GM23338 (cell line): ENCODE measurements at regions not wholly inside any gene's neighbourhood (a gene's known extent, or its start where the extent isn't known, plus 50 kb on each side); places are given as distances from the start of the nearest gene placed in this dataset.

Experiments used
- ATAC-seq: fragments of 200-7000 bp; cut with Tn5 transposase; 3 replicates; pipeline ENCODE4 v1.9.1; 2020
- DNase-seq: peaks from one replicate; pipeline ENCODE4 v3.0.0-alpha.2; 2015; ENCODE audit warnings: low spot score
- H2AFZ ChIP-seq: fragments of 200-600 bp; sonication (generic); 2 replicates; pipeline ENCODE4 v1.8.0; 2016; ENCODE audit warnings: antibody characterized with exemption, mild to moderate bottlenecking, moderate library complexity
- H3F3A ChIP-seq: fragments of 200-600 bp; sonication (generic); replicated peaks from 2 replicates; pipeline ENCODE4 v1.8.0; 2017; ENCODE audit warnings: antibody characterized with exemption, mixed run types, low read depth
- H3K27ac ChIP-seq: fragments of 200-600 bp; sonication (generic); 2 replicates; pipeline ENCODE4 v1.6.1; 2016; ENCODE audit warnings: low read depth
- H3K27me3 ChIP-seq: fragments of 200-600 bp; sonication (generic); 2 replicates; pipeline ENCODE4 v1.8.0; 2016; ENCODE audit warnings: mild to moderate bottlenecking, mixed run types, moderate library complexity; ENCODE audit not compliant: insufficient read depth
- H3K36me3 ChIP-seq: fragments of 200-600 bp; sonication (generic); 2 replicates; pipeline ENCODE4 v1.8.0; 2016; ENCODE audit warnings: mild to moderate bottlenecking; ENCODE audit not compliant: insufficient read depth
- H3K4me1 ChIP-seq: fragments of 200-600 bp; sonication (generic); 2 replicates; pipeline ENCODE4 v1.8.0; 2016; ENCODE audit warnings: mild to moderate bottlenecking, moderate library complexity; ENCODE audit not compliant: insufficient read depth
- H3K4me2 ChIP-seq: fragments of 200-600 bp; sonication (generic); 2 replicates; pipeline ENCODE4 v1.7.1; 2017; ENCODE audit warnings: mixed run types
- H3K4me3 ChIP-seq: fragments of 200-600 bp; sonication (generic); 2 replicates; pipeline ENCODE4 v1.6.1; 2016; ENCODE audit warnings: mixed run types
- H3K79me2 ChIP-seq: fragments of 200-600 bp; sonication (generic); replicated peaks from 2 replicates; pipeline ENCODE4 v1.8.0; 2017; ENCODE audit warnings: mild to moderate bottlenecking; ENCODE audit not compliant: insufficient read depth
- H3K9me2 ChIP-seq: fragments of 200-600 bp; sonication (generic); 2 replicates; pipeline ENCODE4 v1.8.0; 2017; ENCODE audit not compliant: insufficient read depth
- H4K20me1 ChIP-seq: fragments of 200-600 bp; sonication (generic); replicated peaks from 2 replicates; pipeline ENCODE4 v1.8.0; 2017; ENCODE audit warnings: mild to moderate bottlenecking; ENCODE audit not compliant: insufficient read depth
- H3K27ac Mint-ChIP-seq: 2 replicates; pipeline ENCODE4 v1.8.0; 2020; ENCODE audit warnings: inconsistent platforms, mild to moderate bottlenecking, moderate library complexity, mixed read lengths
- H3K27me3 Mint-ChIP-seq: 3 replicates; pipeline ENCODE4 v1.8.0; 2022; ENCODE audit warnings: low read depth, mild to moderate bottlenecking, moderate library complexity, mixed read lengths, inconsistent platforms; ENCODE audit not compliant: insufficient read depth, poor library complexity
- H3K36me3 Mint-ChIP-seq: 3 replicates; pipeline ENCODE4 v1.8.0; 2021; ENCODE audit warnings: low read depth, mild to moderate bottlenecking, inconsistent platforms, moderate library complexity, mixed read lengths
- H3K4me1 Mint-ChIP-seq: 3 replicates; pipeline ENCODE4 v1.8.0; 2020; ENCODE audit warnings: mild to moderate bottlenecking, inconsistent platforms, mixed read lengths
- H3K4me3 Mint-ChIP-seq: 3 replicates; pipeline ENCODE4 v1.8.0; 2021; ENCODE audit warnings: moderate library complexity, mild to moderate bottlenecking, inconsistent platforms, mixed read lengths
- H3K9me3 Mint-ChIP-seq: 3 replicates; pipeline ENCODE4 v1.8.0; 2020; ENCODE audit warnings: moderate library complexity, mild to moderate bottlenecking, inconsistent platforms, mixed read lengths
- CTCF ChIP-seq, 2 experiments: fragments of 200-600 bp in 1 of 2; sonication (generic) in 1 of 2; conservative IDR thresholded peaks; 2 replicates each; pipeline versions ENCODE4 v1.5.1 to v1.6.1; 2016 to 2017; ENCODE audit warnings: antibody characterized with exemption in 2 of 2, low read depth in 2 of 2, mild to moderate bottlenecking in 2 of 2, moderate library complexity in 1 of 2
- JUNB ChIP-seq: IDR thresholded peaks from one replicate; pipeline ENCODE4 v1.6.1; 2016; ENCODE audit warnings: antibody characterized with exemption; ENCODE audit not compliant: unreplicated experiment
- NANOG ChIP-seq: IDR thresholded peaks from 2 replicates; pipeline ENCODE4 v1.6.1; 2016; ENCODE audit warnings: antibody characterized with exemption, borderline replicate concordance
- POLR2AphosphoS5 ChIP-seq: IDR thresholded peaks from 2 replicates; pipeline ENCODE4 v1.6.1; 2016; ENCODE audit warnings: antibody characterized with exemption, low read depth
- REST ChIP-seq: IDR thresholded peaks from one replicate; pipeline ENCODE4 v1.6.1; 2018; ENCODE audit warnings: antibody characterized with exemption; ENCODE audit not compliant: unreplicated experiment
- ZNF114 ChIP-seq: fragments of 250-450 bp; sonication (Bioruptor Pico); IDR thresholded peaks from 2 replicates; pipeline ENCODE4 v1.5.0; 2020; ENCODE audit warnings: mild to moderate bottlenecking, moderate library complexity
- ZNF462 ChIP-seq: fragments of 250-450 bp; sonication (Bioruptor Pico); IDR thresholded peaks from 2 replicates; pipeline ENCODE4 v1.5.0; 2020; ENCODE audit warnings: mild to moderate bottlenecking, moderate library complexity

DNA sequence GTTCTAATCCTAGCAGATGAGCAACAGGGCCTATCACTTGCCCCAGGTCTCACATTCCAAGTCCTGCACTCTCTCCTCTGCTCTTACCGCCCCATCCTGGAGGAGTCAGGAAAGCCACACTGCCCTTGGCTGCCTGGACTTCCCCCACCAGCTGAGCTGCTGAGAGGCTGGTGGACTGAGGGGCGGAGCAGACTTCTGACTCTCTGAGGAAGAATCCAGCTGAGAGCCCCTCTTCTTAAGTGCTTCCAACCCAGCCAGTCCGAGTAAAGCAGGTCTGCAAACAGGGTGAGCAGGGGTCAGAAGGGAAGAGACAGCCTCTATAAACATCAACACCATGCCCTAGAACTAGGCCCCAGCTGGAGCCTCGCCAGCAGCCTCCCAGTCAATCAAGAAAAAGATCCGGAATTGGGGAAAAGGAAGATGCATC, 92.4 kb upstream of the TMEM72 start:
- Histone ChIP-seq H3K4me3 (no peak overlapping the region), H3F3A (no peaks in the 10 kb centered on the region), H3K4me2 (no peak overlapping the region), H3K27ac (no peak overlapping the region), H3K36me3 (no peaks in the 10 kb centered on the region), H3K4me1 (no peaks in the 10 kb centered on the region), H3K9me2 (0 out of 2 replicates have a peak, but pooled peaks cover 6% of the 10 kb centered on the region), H4K20me1 (no peaks in the 10 kb centered on the region), H3K27me3 (no peaks in the 10 kb centered on the region), H2AFZ (peak overlapping the region; percentile 23; the same call in 1 of the 2 replicates), H3K79me2 (no peaks in the 10 kb centered on the region)
- H3K4me3 Mint-ChIP-seq = no peak overlapping the region
- H3K4me1 Mint-ChIP-seq = peaks cover 6% of the 10 kb centered on the region; the same call in 2 of the 3 replicates
- TF ChIP-seq ZNF462 (CRISPR knock-in tag) = no peak
- 0 out of 4 replicates have a peak, but pooled peaks of 1 of the 2 experiments have one; percentile 2 for TF ChIP-seq CTCF (conservative IDR thresholded peaks at IDR 0.05; ENCODE audit: low read depth in 2 of 2)
- no peak overlapping the region for H3K27ac Mint-ChIP-seq
- peaks cover 1% of the 10 kb centered on the region; the same call in 1 of the 3 replicates for H3K9me3 Mint-ChIP-seq
- ATAC-seq (peak; percentile 59; the same call in 2 of the 3 replicates), DNase-seq (no peak)
- H3K36me3 Mint-ChIP-seq = no peaks in the 10 kb centered on the region
- H3K27me3 Mint-ChIP-seq = peaks cover 7% of the 10 kb centered on the region

GRCh38 chr10:44820094-44820493, 91.0 kb upstream of the TMEM72 start:
- H3K36me3 ChIP-seq = no peaks in the 10 kb centered on the region
- H3K9me3 Mint-ChIP-seq = no peaks in the 10 kb centered on the region

More at GRCh38 chr10:44820094-44820493, 91.0 kb upstream of the TMEM72 start:
- Histone ChIP-seq H3K4me2 (no peak overlapping the region), H4K20me1 (no peaks in the 10 kb centered on the region), H3K79me2 (no peaks in the 10 kb centered on the region), H3K4me3 (no peak overlapping the region), H2AFZ (no peak overlapping the region), H3K27ac (no peak overlapping the region), H3F3A (no peaks in the 10 kb centered on the region), H3K9me2 (no peaks in the 10 kb centered on the region), H3K27me3 (no peaks in the 10 kb centered on the region), H3K4me1 (no peaks in the 10 kb centered on the region)
- ATAC-seq (no peak), DNase-seq (no peak)
- Mint-ChIP-seq H3K4me1 (peaks cover 12% of the 10 kb centered on the region; the same call in 2 of the 3 replicates), H3K4me3 (no peak overlapping the region), H3K27ac (no peak overlapping the region), H3K36me3 (no peaks in the 10 kb centered on the region), H3K27me3 (peaks cover 7% of the 10 kb centered on the region)
- no peak for TF ChIP-seq JUNB
- no peak for TF ChIP-seq CTCF (conservative IDR thresholded peaks at IDR 0.05; ENCODE audit: low read depth in 2 of 2)
- no peak for TF ChIP-seq ZNF114
- no peak for TF ChIP-seq REST
- no peak for TF ChIP-seq NANOG
- TF ChIP-seq POLR2AphosphoS5 = no peak
